Transverse colon (tissue), 3 donors: ENCODE measurements at regions not wholly inside any gene's neighbourhood (a gene's known extent, or its start where the extent isn't known, plus 50 kb on each side); places are given as distances from the start of the nearest gene placed in this dataset.

Experiments used
- EP300 ChIP-seq: sonication (generic); formaldehyde crosslinking; IDR thresholded peaks from one replicate; pipeline ENCODE4 v1.6.1; 2017; ENCODE audit warnings: antibody characterized with exemption, low read depth
- POLR2A ChIP-seq: fragments of 450-650 bp; IDR thresholded peaks from one replicate; pipeline ENCODE4 v1.6.1; 2016; ENCODE audit warnings: antibody characterized with exemption, mild to moderate bottlenecking, moderate library complexity
- TF ChIP-seq, protein P1 (sequence below), 5 experiments: fragments of 200-600 bp in 3 of 5; fragments of 450-650 bp in 2 of 5; sonication (generic) in 3 of 5; IDR thresholded peaks; 1 replicate in 2 of 5; 2 replicates in 3 of 5; pipeline ENCODE4 v1.5.1; 2016 to 2017; ENCODE audit warnings: antibody characterized with exemption in 5 of 5, inconsistent platforms in 3 of 5, mild to moderate bottlenecking in 2 of 5, moderate library complexity in 1 of 5

DNA sequence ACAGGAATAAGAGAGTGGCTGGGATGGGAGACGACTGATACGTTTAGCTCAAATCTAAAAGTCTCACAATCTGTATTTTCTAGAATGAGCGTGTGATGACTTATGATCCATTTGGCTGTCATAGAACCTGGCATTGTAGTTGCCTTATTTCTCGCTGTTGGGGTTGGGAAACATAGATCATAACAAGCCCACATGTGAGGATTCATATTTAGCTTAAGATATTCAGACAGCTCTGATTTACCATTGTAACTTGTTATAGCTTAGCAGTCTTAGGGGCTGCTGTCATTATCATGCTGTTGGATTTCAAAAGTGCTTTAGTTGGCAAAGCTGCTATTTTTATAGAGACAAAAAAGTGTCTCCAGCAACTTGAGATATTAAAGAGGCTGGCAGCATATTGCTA, 871.3 kb downstream of the ZPLD1 start:
- TF ChIP-seq EP300, result no peak
- no peak for TF ChIP-seq POLR2A
- TF ChIP-seq, protein P1, sequence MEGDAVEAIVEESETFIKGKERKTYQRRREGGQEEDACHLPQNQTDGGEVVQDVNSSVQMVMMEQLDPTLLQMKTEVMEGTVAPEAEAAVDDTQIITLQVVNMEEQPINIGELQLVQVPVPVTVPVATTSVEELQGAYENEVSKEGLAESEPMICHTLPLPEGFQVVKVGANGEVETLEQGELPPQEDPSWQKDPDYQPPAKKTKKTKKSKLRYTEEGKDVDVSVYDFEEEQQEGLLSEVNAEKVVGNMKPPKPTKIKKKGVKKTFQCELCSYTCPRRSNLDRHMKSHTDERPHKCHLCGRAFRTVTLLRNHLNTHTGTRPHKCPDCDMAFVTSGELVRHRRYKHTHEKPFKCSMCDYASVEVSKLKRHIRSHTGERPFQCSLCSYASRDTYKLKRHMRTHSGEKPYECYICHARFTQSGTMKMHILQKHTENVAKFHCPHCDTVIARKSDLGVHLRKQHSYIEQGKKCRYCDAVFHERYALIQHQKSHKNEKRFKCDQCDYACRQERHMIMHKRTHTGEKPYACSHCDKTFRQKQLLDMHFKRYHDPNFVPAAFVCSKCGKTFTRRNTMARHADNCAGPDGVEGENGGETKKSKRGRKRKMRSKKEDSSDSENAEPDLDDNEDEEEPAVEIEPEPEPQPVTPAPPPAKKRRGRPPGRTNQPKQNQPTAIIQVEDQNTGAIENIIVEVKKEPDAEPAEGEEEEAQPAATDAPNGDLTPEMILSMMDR (IDR thresholded peaks at IDR 0.05), result no peak
